ENCODE measurements at regions not wholly inside any gene's neighbourhood (a gene's known extent, or its start where the extent isn't known, plus 50 kb on each side); places are given as distances from the start of the nearest gene placed in this dataset.

DNA sequence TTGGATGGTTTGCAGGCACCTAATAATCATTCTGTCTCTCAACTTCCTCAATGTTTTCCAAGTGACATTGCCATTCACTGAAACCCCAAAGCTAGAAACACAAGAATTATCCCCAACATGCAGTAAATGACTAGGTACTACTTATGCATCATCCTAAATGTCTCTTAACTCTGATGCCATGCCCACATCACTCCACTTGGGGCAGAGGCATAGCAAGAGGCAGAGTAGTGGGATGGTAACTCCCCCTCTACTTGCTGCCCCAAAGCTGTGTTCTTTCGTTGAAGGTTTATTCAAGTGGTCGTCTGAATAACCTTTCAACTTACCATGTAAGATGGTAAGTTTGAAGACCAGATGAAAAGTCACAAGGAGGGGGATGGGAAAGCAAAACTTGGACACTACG, 77.9 kb upstream of the SOX5 start:
- TF ChIP-seq LEF1 (IDR thresholded peaks at IDR 0.05; ENCODE audit: borderline replicate concordance) (no peak), FOXA1 (IDR thresholded peaks at IDR 0.05) (no peak)
